ENCODE measurements at regions not wholly inside any gene's neighbourhood (a gene's known extent, or its start where the extent isn't known, plus 50 kb on each side); places are given as distances from the start of the nearest gene placed in this dataset.

DNA sequence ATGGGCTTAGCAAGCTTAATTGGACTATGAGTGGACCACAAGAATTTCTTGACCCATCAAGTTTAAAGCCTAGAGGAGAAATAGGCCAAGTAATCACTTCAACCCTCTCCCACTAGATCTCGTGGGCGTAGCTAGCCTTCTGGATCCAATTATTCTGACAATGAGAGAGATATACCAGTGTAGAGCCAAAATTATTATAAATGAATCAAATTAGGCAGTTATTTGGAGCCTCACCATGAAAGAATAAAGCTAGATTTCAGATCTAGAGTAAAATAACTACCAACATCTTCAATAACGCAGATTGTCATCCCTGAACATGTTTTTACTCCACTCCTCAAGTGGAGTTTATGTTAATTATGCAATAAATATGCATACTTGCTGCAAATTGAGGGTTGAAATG, 143.9 kb upstream of the CDH20 start:
- H3K27ac Mint-ChIP-seq: no peak overlapping the region
- H3K4me3 Mint-ChIP-seq: no peak overlapping the region
- H3K27ac ChIP-seq (ENCODE audit: low read length): no peak overlapping the region
- H3K36me3 Mint-ChIP-seq: peaks cover 8% of the 10 kb centered on the region
- H3K36me3 ChIP-seq (ENCODE audit: control insufficient read depth, insufficient read depth, low read length): no peaks in the 10 kb centered on the region
- WGBS (ENCODE audit: insufficient coverage): no CpG with 5 or more reads among the region's 3 CpGs
- no peaks in the 10 kb centered on the region for H3K27me3 ChIP-seq (ENCODE audit: control insufficient read depth, insufficient read depth, low read length)
- TF ChIP-seq, protein P1, sequence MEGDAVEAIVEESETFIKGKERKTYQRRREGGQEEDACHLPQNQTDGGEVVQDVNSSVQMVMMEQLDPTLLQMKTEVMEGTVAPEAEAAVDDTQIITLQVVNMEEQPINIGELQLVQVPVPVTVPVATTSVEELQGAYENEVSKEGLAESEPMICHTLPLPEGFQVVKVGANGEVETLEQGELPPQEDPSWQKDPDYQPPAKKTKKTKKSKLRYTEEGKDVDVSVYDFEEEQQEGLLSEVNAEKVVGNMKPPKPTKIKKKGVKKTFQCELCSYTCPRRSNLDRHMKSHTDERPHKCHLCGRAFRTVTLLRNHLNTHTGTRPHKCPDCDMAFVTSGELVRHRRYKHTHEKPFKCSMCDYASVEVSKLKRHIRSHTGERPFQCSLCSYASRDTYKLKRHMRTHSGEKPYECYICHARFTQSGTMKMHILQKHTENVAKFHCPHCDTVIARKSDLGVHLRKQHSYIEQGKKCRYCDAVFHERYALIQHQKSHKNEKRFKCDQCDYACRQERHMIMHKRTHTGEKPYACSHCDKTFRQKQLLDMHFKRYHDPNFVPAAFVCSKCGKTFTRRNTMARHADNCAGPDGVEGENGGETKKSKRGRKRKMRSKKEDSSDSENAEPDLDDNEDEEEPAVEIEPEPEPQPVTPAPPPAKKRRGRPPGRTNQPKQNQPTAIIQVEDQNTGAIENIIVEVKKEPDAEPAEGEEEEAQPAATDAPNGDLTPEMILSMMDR (IDR thresholded peaks at IDR 0.05): no peak
- H3K9me3 Mint-ChIP-seq: peaks cover 7 to 17% of the 10 kb centered on the region in 2 donors
- no peak overlapping the region for H3K4me3 ChIP-seq (ENCODE audit: low read length)
- DNase-seq (no peak), ATAC-seq (no peak)
- no peaks in the 10 kb centered on the region for H3K4me1 ChIP-seq (ENCODE audit: control insufficient read depth, insufficient read depth, low read length)
- H3K9me3 ChIP-seq (ENCODE audit: control insufficient read depth, insufficient read depth, low read length): no peaks in the 10 kb centered on the region
- H3K4me1 Mint-ChIP-seq: no peaks in the 10 kb centered on the region
- intact Hi-C loops (cut with micrococcal nuclease): no loop called here
- H3K27me3 Mint-ChIP-seq (ENCODE audit: low read depth in 2 of 2): no peaks in the 10 kb centered on the region

DNA sequence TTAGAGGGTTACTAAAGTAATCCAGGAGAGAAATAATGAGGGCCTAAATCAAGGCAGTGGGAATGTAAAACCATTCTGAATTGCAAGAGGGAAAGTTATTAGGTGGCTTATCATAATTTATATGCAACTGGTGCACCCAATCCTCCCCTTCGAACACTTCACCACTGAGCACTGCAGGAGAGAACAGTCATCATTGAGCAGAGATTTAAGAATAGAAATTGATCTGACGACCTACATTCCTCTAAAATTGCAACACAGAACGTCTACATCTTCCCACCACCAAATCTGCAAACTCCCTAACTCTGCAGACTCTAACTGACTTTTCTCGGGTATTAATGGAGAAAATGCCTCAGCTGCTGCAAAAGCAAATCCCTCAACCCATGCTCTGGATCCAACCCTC, 138.5 kb upstream of the CDH20 start:
- ATAC-seq (no peak), DNase-seq (no peak)
- Histone ChIP-seq H3K27me3 (ENCODE audit: control insufficient read depth, insufficient read depth, low read length) (no peaks in the 10 kb centered on the region), H3K4me1 (ENCODE audit: control insufficient read depth, insufficient read depth, low read length) (no peaks in the 10 kb centered on the region), H3K27ac (ENCODE audit: low read length) (no peak overlapping the region), H3K4me3 (ENCODE audit: low read length) (no peak overlapping the region), H3K9me3 (ENCODE audit: control insufficient read depth, insufficient read depth, low read length) (no peaks in the 10 kb centered on the region), H3K36me3 (ENCODE audit: control insufficient read depth, insufficient read depth, low read length) (no peaks in the 10 kb centered on the region)
- Mint-ChIP-seq H3K27me3 (ENCODE audit: low read depth in 2 of 2) (no peaks in the 10 kb centered on the region), H3K9me3 (peaks cover 3 to 19% of the 10 kb centered on the region in 2 donors), H3K4me1 (no peaks in the 10 kb centered on the region), H3K4me3 (no peak overlapping the region), H3K36me3 (no peaks in the 10 kb centered on the region), H3K27ac (no peak overlapping the region)
- intact Hi-C loops (cut with micrococcal nuclease): no loop called here
- 74% methylated on average over 4 of the region's 4 CpGs for WGBS (ENCODE audit: insufficient coverage)
- TF ChIP-seq, protein P1 (IDR thresholded peaks at IDR 0.05): no peak

DNA sequence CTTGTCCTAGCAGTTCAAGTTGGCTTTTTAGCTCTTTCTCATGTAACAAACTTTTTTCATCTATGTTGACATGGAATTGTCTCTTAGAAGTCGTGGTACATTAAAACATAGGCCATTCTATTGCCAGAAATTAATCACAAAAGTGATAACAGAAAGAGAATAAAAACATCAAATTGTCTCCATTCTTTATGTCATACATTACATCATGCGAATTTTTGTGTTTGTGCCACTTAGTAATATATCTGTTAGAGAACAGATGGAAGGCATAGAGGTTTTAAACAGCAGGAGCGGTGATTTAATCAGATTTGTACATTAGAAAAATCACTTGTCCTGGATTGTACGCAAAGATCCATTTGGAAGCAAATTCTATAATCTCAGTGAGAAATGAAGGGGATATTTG, 136.5 kb upstream of the CDH20 start:
- H3K4me1 ChIP-seq (ENCODE audit: control insufficient read depth, insufficient read depth, low read length): no peaks in the 10 kb centered on the region
- Mint-ChIP-seq H3K27ac (no peak overlapping the region), H3K9me3 (peaks cover 3 to 18% of the 10 kb centered on the region in 2 donors), H3K4me3 (no peak overlapping the region), H3K4me1 (no peaks in the 10 kb centered on the region), H3K27me3 (ENCODE audit: low read depth in 2 of 2) (no peaks in the 10 kb centered on the region), H3K36me3 (no peaks in the 10 kb centered on the region)
- intact Hi-C loops (cut with micrococcal nuclease): no loop called here
- no peak overlapping the region for H3K27ac ChIP-seq (ENCODE audit: low read length)
- H3K9me3 ChIP-seq (ENCODE audit: control insufficient read depth, insufficient read depth, low read length): no peaks in the 10 kb centered on the region
- H3K36me3 ChIP-seq (ENCODE audit: control insufficient read depth, insufficient read depth, low read length): no peaks in the 10 kb centered on the region
- WGBS (ENCODE audit: insufficient coverage): 100% methylated on average over 2 of the region's 4 CpGs
- no peak for DNase-seq
- H3K4me3 ChIP-seq (ENCODE audit: low read length): no peak overlapping the region
- TF ChIP-seq, protein P1 (IDR thresholded peaks at IDR 0.05): no peak
- no peaks in the 10 kb centered on the region for H3K27me3 ChIP-seq (ENCODE audit: control insufficient read depth, insufficient read depth, low read length)
- ATAC-seq: no peak

DNA sequence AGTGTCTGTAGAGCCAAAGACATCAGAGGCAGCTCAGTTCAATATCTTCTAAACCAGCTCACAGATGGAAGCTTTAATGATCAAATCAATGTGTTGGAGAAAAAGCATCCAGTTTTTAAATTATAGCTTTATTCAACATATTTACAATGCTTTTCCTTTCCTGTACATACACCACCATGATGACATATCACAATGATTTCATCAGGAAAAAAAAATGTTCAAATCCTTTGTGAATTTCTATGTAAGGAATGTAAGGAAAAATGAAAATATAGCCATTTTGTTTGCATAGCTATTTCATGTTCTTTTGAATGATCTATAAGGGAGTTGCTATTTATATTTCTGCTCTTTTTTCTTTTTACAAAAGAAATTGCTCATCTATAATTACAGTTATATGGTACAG, 134.7 kb upstream of the CDH20 start:
- no peaks in the 10 kb centered on the region for H3K27me3 ChIP-seq (ENCODE audit: control insufficient read depth, insufficient read depth, low read length)
- H3K4me3 Mint-ChIP-seq: no peak overlapping the region
- TF ChIP-seq, protein P1 (IDR thresholded peaks at IDR 0.05): no peak
- no peak overlapping the region for H3K27ac Mint-ChIP-seq
- no peaks in the 10 kb centered on the region for H3K4me1 Mint-ChIP-seq
- H3K36me3 Mint-ChIP-seq: no peaks in the 10 kb centered on the region
- no peaks in the 10 kb centered on the region for H3K27me3 Mint-ChIP-seq (ENCODE audit: low read depth in 2 of 2)
- H3K4me3 ChIP-seq (ENCODE audit: low read length): no peak overlapping the region
- H3K4me1 ChIP-seq (ENCODE audit: control insufficient read depth, insufficient read depth, low read length): no peaks in the 10 kb centered on the region
- peaks cover 3 to 13% of the 10 kb centered on the region in 2 donors for H3K9me3 Mint-ChIP-seq
- intact Hi-C loops (cut with micrococcal nuclease): no loop called here
- H3K36me3 ChIP-seq (ENCODE audit: control insufficient read depth, insufficient read depth, low read length): no peaks in the 10 kb centered on the region
- H3K27ac ChIP-seq (ENCODE audit: low read length): no peak overlapping the region
- no peak for DNase-seq
- H3K9me3 ChIP-seq (ENCODE audit: control insufficient read depth, insufficient read depth, low read length): no peaks in the 10 kb centered on the region
- no peak for ATAC-seq
